ENCODE measurements at regions not wholly inside any gene's neighbourhood (a gene's known extent, or its start where the extent isn't known, plus 50 kb on each side); places are given as distances from the start of the nearest gene placed in this dataset.

DNA sequence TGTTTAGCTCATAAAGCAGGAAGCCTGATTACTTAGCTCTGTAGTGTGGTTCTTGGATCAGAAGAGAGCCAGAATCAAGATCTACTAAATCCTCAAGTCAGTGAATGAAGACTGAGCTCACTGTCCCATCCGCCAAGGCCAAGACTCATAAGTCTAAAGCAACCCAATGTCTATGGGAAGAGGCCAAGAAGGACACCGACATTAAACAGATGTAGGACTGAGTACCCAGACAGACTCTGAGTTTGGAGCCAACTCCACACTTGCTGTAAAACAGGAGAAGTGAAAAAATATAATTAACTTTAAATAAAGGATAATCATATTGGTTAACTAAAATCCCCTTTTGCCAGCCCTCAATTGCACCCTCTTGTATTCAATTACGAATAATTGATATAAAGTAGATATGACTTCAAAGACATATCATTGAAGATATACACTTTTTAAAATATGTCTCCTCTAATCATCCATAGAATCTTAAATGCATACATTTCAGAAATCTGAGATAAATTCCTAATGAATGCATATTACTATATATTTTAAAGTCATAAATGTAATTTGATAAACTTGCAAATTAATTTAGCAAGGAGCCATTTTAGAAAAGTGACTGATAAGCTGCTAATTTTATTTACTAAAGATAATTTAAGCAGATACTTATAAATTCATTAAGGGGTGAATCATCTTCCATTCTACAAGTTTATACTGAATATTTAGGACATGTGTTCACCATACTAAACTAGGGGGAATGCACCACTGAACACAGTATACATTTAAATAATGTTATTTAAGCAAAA, 617.0 kb upstream of the ARID1B start:
- Histone ChIP-seq H3K27me3 (no peaks in the 10 kb centered on the region), H3K4me3 (no peak overlapping the region), H3K27ac (no peak overlapping the region), H3K9me3 (no peaks in the 10 kb centered on the region), H3K4me1 (no peaks in the 10 kb centered on the region), H3K36me3 (no peaks in the 10 kb centered on the region)
- TF ChIP-seq POLR2A (IDR thresholded peaks at IDR 0.05), result no peak
- TF ChIP-seq CTCF (IDR thresholded peaks at IDR 0.05), result no peak
- TF ChIP-seq POLR2AphosphoS5 (IDR thresholded peaks at IDR 0.05), result no peak
- no peak for DNase-seq (ENCODE audit: low spot score in 2 of 2)
- intact Hi-C loops (cut with DNase I; ENCODE audit: low total_unique reads), result no loop called here

DNA sequence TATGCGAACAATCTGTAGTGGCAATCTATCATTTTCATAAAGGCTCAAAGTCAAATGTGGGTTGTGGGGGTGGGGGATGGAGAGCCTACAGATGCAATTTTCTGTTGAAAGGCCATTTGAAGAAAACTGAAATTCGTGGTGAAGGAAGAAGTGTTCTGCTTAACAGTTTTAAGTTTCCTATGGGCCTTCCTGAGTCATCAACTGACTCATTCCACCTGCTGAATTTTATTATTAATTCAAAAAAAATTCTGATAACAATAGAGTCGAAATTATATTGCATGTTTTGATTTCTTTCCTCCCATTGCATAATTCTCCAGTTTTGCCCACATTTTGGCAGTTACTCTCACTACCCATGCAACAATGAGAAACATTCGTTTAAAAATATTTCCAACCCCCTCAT, 622.3 kb upstream of the ARID1B start:
- intact Hi-C loops (cut with DNase I; ENCODE audit: low total_unique reads), result no loop called here
- no peak for DNase-seq (ENCODE audit: low spot score in 2 of 2)
- Histone ChIP-seq H3K36me3 (no peaks in the 10 kb centered on the region), H3K4me3 (no peak overlapping the region), H3K4me1 (no peaks in the 10 kb centered on the region), H3K27me3 (no peaks in the 10 kb centered on the region), H3K27ac (no peak overlapping the region), H3K9me3 (no peaks in the 10 kb centered on the region)
- TF ChIP-seq CTCF (IDR thresholded peaks at IDR 0.05) (no peak), POLR2AphosphoS5 (IDR thresholded peaks at IDR 0.05) (no peak), POLR2A (IDR thresholded peaks at IDR 0.05) (no peak)

DNA sequence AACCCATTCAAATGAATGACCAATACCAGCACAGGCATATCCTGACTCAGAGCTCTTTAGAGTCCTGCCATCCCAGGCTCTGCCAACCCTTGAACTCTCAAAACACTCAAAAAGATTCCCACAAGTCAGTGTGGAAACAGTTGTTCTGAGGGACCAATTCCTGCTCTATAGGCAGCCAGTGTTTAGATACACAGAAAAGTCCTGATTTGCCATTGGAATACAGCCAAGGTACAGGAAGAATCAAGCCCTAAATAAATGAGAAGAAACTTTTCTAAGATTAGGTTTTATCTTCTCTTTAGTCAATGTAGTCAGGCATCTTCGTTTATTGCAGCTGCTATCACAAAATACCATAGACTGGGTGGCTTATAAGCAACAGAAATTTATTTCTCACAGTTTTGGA, 626.8 kb upstream of the ARID1B start:
- no peaks in the 10 kb centered on the region for H3K9me3 ChIP-seq
- no peak overlapping the region for H3K4me3 ChIP-seq
- TF ChIP-seq CTCF (IDR thresholded peaks at IDR 0.05) (no peak), POLR2AphosphoS5 (IDR thresholded peaks at IDR 0.05) (no peak), POLR2A (IDR thresholded peaks at IDR 0.05) (no peak)
- no peaks in the 10 kb centered on the region for H3K4me1 ChIP-seq
- intact Hi-C loops (cut with DNase I; ENCODE audit: low total_unique reads), result no loop called here
- DNase-seq (ENCODE audit: low spot score in 2 of 2), result no peak
- no peak overlapping the region for H3K27ac ChIP-seq
- no peaks in the 10 kb centered on the region for H3K27me3 ChIP-seq
- no peaks in the 10 kb centered on the region for H3K36me3 ChIP-seq

GRCh38 chr6:156146891-156147290, 630.3 kb upstream of the ARID1B start:
- Histone ChIP-seq H3K27ac (no peak overlapping the region), H3K9me3 (peaks cover 0 to 3% of the 10 kb centered on the region in 2 donors), H3K27me3 (no peaks in the 10 kb centered on the region), H3K4me1 (no peaks in the 10 kb centered on the region), H3K36me3 (no peaks in the 10 kb centered on the region), H3K4me3 (no peak overlapping the region)
- intact Hi-C loops (cut with DNase I; ENCODE audit: low total_unique reads), result no loop called here
- DNase-seq (ENCODE audit: low spot score in 2 of 2), result no peak
- TF ChIP-seq POLR2AphosphoS5 (IDR thresholded peaks at IDR 0.05) (no peak), POLR2A (IDR thresholded peaks at IDR 0.05) (no peak), CTCF (IDR thresholded peaks at IDR 0.05) (no peak)

DNA sequence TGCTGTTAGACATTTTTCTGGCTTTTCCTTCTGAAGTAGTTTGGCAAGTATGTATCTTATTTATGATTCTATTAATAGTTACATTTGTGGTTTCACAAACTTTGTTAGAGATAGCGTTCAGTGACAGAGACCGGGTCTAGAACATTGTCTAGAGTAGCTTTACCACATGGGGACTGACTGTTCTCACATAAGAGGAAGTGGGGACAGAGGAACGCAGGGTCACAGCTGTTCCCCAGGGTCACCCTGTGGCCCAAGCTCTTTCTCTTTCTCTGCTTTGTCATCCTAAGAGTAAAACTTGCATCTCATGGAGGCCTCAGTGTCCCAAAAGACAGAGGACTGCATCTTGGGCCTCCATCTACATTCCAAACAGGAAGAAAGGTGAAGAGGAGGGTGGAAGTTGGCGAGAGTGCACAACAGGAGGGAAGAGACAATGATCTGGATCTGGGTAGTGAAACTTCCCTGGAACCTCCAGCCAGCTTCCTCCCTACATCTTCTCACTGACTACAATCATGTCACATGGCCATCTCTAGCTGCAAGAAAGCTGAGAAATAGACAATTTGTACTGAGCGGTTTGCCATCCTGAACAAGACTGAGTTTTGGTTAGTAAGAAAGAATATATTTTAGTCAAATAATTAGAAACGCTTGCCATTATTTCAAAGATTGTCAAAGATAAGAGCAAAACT, 645.8 kb upstream of the ARID1B start:
- H3K4me1 ChIP-seq, result no peaks in the 10 kb centered on the region
- H3K36me3 ChIP-seq, result no peaks in the 10 kb centered on the region
- H3K4me3 ChIP-seq, result no peak overlapping the region
- peaks cover 0 to 4% of the 10 kb centered on the region in 2 donors for H3K9me3 ChIP-seq
- TF ChIP-seq POLR2A (IDR thresholded peaks at IDR 0.05) (no peak), POLR2AphosphoS5 (IDR thresholded peaks at IDR 0.05) (no peak), CTCF (IDR thresholded peaks at IDR 0.05) (no peak)
- H3K27me3 ChIP-seq, result no peaks in the 10 kb centered on the region
- no peak for DNase-seq (ENCODE audit: low spot score in 2 of 2)
- no peak overlapping the region for H3K27ac ChIP-seq
- intact Hi-C loops (cut with DNase I; ENCODE audit: low total_unique reads), result loop anchor here (5.0 kb wide), 1 partner anchor 1136 kb away; no protein-coding TSS in a partner anchor

Data from breast epithelium (tissue), 4 donors.